ENCODE measurements at regions not wholly inside any gene's neighbourhood (a gene's known extent, or its start where the extent isn't known, plus 50 kb on each side); places are given as distances from the start of the nearest gene placed in this dataset.
A peak's percentile ranks its signal among the peaks of the same experiment; 100 is the strongest.

DNA sequence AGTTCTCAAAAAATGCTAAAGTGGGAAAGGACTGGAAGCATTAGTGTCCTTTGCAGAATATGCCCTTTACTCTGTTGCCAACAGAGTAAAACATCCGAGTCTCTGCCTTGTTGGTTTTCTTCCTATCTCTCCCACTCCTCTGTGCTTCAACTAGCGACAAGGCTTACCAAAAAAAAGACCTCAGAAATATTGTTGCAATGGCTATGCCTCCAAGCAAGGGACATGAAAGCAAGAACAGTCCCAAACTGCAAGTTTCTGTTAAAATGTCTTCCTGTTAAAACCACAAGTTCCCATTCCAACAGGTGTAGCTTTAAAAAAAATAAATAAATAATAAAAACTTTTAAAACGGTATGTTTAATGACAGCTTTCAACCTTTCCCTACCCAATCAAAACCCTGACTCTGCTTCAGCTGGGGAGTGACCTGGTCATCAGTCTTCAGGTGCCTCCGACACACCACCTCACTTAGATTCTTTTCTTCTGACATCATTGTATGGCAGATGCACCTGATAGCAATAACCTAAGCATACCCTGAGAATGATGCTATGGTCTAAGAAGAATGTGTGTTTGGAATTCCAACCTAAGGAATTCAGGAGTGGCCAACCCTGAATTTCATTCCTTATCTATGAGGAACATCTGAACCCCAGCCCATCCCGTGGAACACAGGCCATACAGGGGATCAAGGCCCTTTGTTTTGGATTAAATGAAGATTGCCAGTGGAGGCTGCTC is 81.0 kb downstream of the RPS29 start:
- H3K36me3 Mint-ChIP-seq = no peaks in the 10 kb centered on the region
- no peak overlapping the region for H3K4me3 Mint-ChIP-seq

GRCh38 chr14:49497725-49498348 is 88.3 kb downstream of the RPS29 start:
- no peaks in the 10 kb centered on the region for H3K9me3 ChIP-seq (ENCODE audit: control insufficient read depth in 1 of 2, low read length in 2 of 2)
- CTCF ChIA-PET (ENCODE audit: partially characterized antibody) = interaction anchor here (0.9 to 7.3 kb wide), 12 partner anchors 10 to 88 kb away, joined by 3 to 70 read pairs (median 4); partner anchors contain the start of gene RPS29
- intact Hi-C loops (cut with micrococcal nuclease) = loop anchor here (1.0 kb wide), 1 partner anchor 36 kb away; no protein-coding TSS in a partner anchor
- no peak overlapping the region for H3K4me3 ChIP-seq (ENCODE audit: low read length in 2 of 2)
- no peaks in the 10 kb centered on the region for H3K4me1 ChIP-seq (ENCODE audit: insufficient read depth, low read length)
- no peak overlapping the region for H3K27ac ChIP-seq (ENCODE audit: low read depth, low read length)
- H3K36me3 ChIP-seq (ENCODE audit: insufficient read depth, low read length) = no peaks in the 10 kb centered on the region
- H3K36me3 Mint-ChIP-seq = no peaks in the 10 kb centered on the region
- peaks cover 19 to 34% of the 10 kb centered on the region in 2 donors for H3K27me3 Mint-ChIP-seq
- H3K4me1 Mint-ChIP-seq = peaks cover 0 to 2% (median 0%) of the 10 kb centered on the region in 4 donors
- no peaks in the 10 kb centered on the region for H3K27me3 ChIP-seq (ENCODE audit: insufficient read depth, low read length)
- H3K4me3 Mint-ChIP-seq = no peak overlapping the region
- no peaks in the 10 kb centered on the region for H3K9me3 Mint-ChIP-seq
- POLR2A ChIA-PET (ENCODE audit: partially characterized antibody) = no interaction called here
- peak in 4 of 5 donors; percentile 37 to 46 (median 42) for DNase-seq
- H3K27ac Mint-ChIP-seq = no peak overlapping the region

More for the DNA sequence above, 81.0 kb downstream of the RPS29 start:
- Histone ChIP-seq H3K27ac (ENCODE audit: low read depth, low read length) (no peak overlapping the region), H3K36me3 (ENCODE audit: insufficient read depth, low read length) (no peaks in the 10 kb centered on the region), H3K27me3 (ENCODE audit: insufficient read depth, low read length) (no peaks in the 10 kb centered on the region), H3K4me1 (ENCODE audit: insufficient read depth, low read length) (no peaks in the 10 kb centered on the region), H3K4me3 (ENCODE audit: low read length in 2 of 2) (no peak overlapping the region), H3K9me3 (ENCODE audit: control insufficient read depth in 1 of 2, low read length in 2 of 2) (no peaks in the 10 kb centered on the region)
- Mint-ChIP-seq H3K9me3 (peaks cover 0 to 4% (median 2%) of the 10 kb centered on the region in 8 donors), H3K27ac (no peak overlapping the region), H3K4me1 (peaks cover 0 to 3% (median under 1%) of the 10 kb centered on the region in 4 donors), H3K27me3 (peaks cover 15 to 20% of the 10 kb centered on the region in 2 donors)
- CTCF ChIA-PET (ENCODE audit: partially characterized antibody) = no interaction called here
- intact Hi-C loops (cut with micrococcal nuclease) = no loop called here
- DNase-seq = no peak
- POLR2A ChIA-PET (ENCODE audit: partially characterized antibody) = no interaction called here

- Mint-ChIP-seq H3K27me3 (peaks cover 19 to 34% of the 10 kb centered on the region in 2 donors), H3K27ac (no peak overlapping the region), H3K4me1 (peaks cover 0 to 2% (median 0%) of the 10 kb centered on the region in 4 donors), H3K36me3 (no peaks in the 10 kb centered on the region), H3K9me3 (no peaks in the 10 kb centered on the region), H3K4me3 (no peak overlapping the region)
- POLR2A ChIA-PET (ENCODE audit: partially characterized antibody) = no interaction called here
- Histone ChIP-seq H3K4me3 (ENCODE audit: low read length in 2 of 2) (no peak overlapping the region), H3K9me3 (ENCODE audit: control insufficient read depth in 1 of 2, low read length in 2 of 2) (no peaks in the 10 kb centered on the region), H3K27ac (ENCODE audit: low read depth, low read length) (no peak overlapping the region), H3K4me1 (ENCODE audit: insufficient read depth, low read length) (no peaks in the 10 kb centered on the region), H3K36me3 (ENCODE audit: insufficient read depth, low read length) (no peaks in the 10 kb centered on the region), H3K27me3 (ENCODE audit: insufficient read depth, low read length) (no peaks in the 10 kb centered on the region)
- CTCF ChIA-PET (ENCODE audit: partially characterized antibody) = interaction anchor here (0.9 to 7.3 kb wide), 11 partner anchors 10 to 89 kb away, joined by 3 to 70 read pairs (median 4); partner anchors contain the start of gene RPS29
- intact Hi-C loops (cut with micrococcal nuclease) = loop anchor here (1.0 kb wide), 1 partner anchor 35 kb away; no protein-coding TSS in a partner anchor
- no peak for DNase-seq
Measured at GRCh38 chr14:49497267-49497666, 88.9 kb downstream of the RPS29 start.

DNA sequence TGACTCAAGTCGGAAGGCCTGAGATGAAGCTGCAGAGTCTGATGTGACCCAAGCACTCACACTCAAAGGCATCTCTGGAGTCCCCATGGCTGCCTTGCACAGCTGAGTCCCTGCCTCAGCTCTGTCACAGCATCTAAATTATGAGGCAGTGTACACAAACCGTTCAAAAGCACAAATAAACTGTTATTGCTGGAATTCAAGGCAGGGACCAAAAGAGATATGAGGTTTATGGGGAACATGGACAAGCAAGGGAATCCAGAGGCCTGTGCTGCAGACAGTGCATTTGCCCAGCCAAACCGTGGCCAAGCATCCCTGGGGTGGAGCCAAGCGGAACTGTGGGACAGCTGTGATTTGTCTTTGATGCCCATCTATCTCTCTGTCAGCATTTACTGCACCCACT is 91.3 kb downstream of the RPS29 start:
- Mint-ChIP-seq H3K27ac (no peak overlapping the region), H3K4me1 (peaks cover 0 to 2% (median 0%) of the 10 kb centered on the region in 4 donors), H3K36me3 (no peaks in the 10 kb centered on the region), H3K4me3 (no peak overlapping the region), H3K27me3 (peaks cover 12 to 22% of the 10 kb centered on the region in 2 donors), H3K9me3 (peaks cover 0 to 2% (median 0%) of the 10 kb centered on the region in 8 donors)
- no peaks in the 10 kb centered on the region for H3K4me1 ChIP-seq (ENCODE audit: insufficient read depth, low read length)
- no peaks in the 10 kb centered on the region for H3K27me3 ChIP-seq (ENCODE audit: insufficient read depth, low read length)
- POLR2A ChIA-PET (ENCODE audit: partially characterized antibody) = no interaction called here
- DNase-seq = no peak
- no peaks in the 10 kb centered on the region for H3K9me3 ChIP-seq (ENCODE audit: control insufficient read depth in 1 of 2, low read length in 2 of 2)
- H3K27ac ChIP-seq (ENCODE audit: low read depth, low read length) = no peak overlapping the region
- H3K36me3 ChIP-seq (ENCODE audit: insufficient read depth, low read length) = no peaks in the 10 kb centered on the region
- H3K4me3 ChIP-seq (ENCODE audit: low read length in 2 of 2) = no peak overlapping the region
- CTCF ChIA-PET (ENCODE audit: partially characterized antibody) = interaction anchor here (1.7 to 7.3 kb wide), 3 partner anchors 10 to 34 kb away, joined by 3 to 70 read pairs (median 12); no protein-coding TSS in a partner anchor
- intact Hi-C loops (cut with micrococcal nuclease) = no loop called here

DNA sequence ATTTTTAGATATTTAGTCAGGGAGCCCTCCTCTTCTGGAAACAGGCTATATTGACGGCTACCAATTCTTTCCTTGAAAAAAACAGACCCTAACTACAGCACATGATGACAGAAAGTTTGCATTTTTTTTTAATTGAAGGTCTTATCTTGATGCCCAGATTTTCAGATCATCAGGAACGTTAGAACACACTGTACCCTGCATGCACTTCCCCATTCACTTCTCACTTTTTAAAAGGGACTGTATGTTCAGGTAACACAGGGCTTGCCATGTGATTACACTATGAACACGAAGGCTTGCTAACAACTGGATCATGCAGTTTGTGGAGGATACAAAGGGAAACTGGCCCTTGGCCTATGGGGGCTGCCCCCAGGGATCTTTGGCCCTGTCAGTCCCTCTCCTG is 92.6 kb downstream of the RPS29 start:
- POLR2A ChIA-PET (ENCODE audit: partially characterized antibody) = no interaction called here
- H3K9me3 Mint-ChIP-seq = peaks cover 0 to 2% (median 0%) of the 10 kb centered on the region in 8 donors
- no peak overlapping the region for H3K27ac Mint-ChIP-seq
- H3K27me3 Mint-ChIP-seq = peaks cover 8 to 18% of the 10 kb centered on the region in 2 donors
- no peak overlapping the region for H3K4me3 Mint-ChIP-seq
- Histone ChIP-seq H3K27ac (ENCODE audit: low read depth, low read length) (no peak overlapping the region), H3K4me1 (ENCODE audit: insufficient read depth, low read length) (no peaks in the 10 kb centered on the region), H3K27me3 (ENCODE audit: insufficient read depth, low read length) (no peaks in the 10 kb centered on the region), H3K4me3 (ENCODE audit: low read length in 2 of 2) (no peak overlapping the region), H3K36me3 (ENCODE audit: insufficient read depth, low read length) (no peaks in the 10 kb centered on the region), H3K9me3 (ENCODE audit: control insufficient read depth in 1 of 2, low read length in 2 of 2) (no peaks in the 10 kb centered on the region)
- CTCF ChIA-PET (ENCODE audit: partially characterized antibody) = interaction anchor here (2.7 to 7.3 kb wide), 2 partner anchors 8 to 33 kb away, joined by 12 to 70 read pairs; no protein-coding TSS in a partner anchor
- H3K4me1 Mint-ChIP-seq = peaks cover 0 to 2% (median 0%) of the 10 kb centered on the region in 4 donors
- intact Hi-C loops (cut with micrococcal nuclease) = no loop called here
- no peaks in the 10 kb centered on the region for H3K36me3 Mint-ChIP-seq
- no peak for DNase-seq

- Histone ChIP-seq H3K27ac (ENCODE audit: low read depth, low read length) (no peak overlapping the region), H3K4me3 (ENCODE audit: low read length in 2 of 2) (no peak overlapping the region), H3K27me3 (ENCODE audit: insufficient read depth, low read length) (no peaks in the 10 kb centered on the region), H3K9me3 (ENCODE audit: control insufficient read depth in 1 of 2, low read length in 2 of 2) (no peaks in the 10 kb centered on the region), H3K36me3 (ENCODE audit: insufficient read depth, low read length) (no peaks in the 10 kb centered on the region), H3K4me1 (ENCODE audit: insufficient read depth, low read length) (no peaks in the 10 kb centered on the region)
- peaks cover 10 to 22% of the 10 kb centered on the region in 2 donors for H3K27me3 Mint-ChIP-seq
- DNase-seq = no peak
- no peaks in the 10 kb centered on the region for H3K4me1 Mint-ChIP-seq
- H3K36me3 Mint-ChIP-seq = no peaks in the 10 kb centered on the region
- no peak overlapping the region for H3K4me3 Mint-ChIP-seq
- peaks cover 0 to 2% (median 0%) of the 10 kb centered on the region in 8 donors for H3K9me3 Mint-ChIP-seq
- no peak overlapping the region for H3K27ac Mint-ChIP-seq
- ChIA-PET POLR2A (ENCODE audit: partially characterized antibody) (no interaction called here), CTCF (ENCODE audit: partially characterized antibody) (interaction anchor here (1.3 kb wide), 1 partner anchor 31 kb away, joined by 7 read pairs; no protein-coding TSS in a partner anchor)
- intact Hi-C loops (cut with micrococcal nuclease) = no loop called here
Measured at GRCh38 chr14:49492151-49492550, 94.0 kb downstream of the RPS29 start.

- no peak overlapping the region for H3K4me3 Mint-ChIP-seq
- no peak overlapping the region for H3K4me3 ChIP-seq (ENCODE audit: low read length in 2 of 2)
- DNase-seq = no peak
- no peaks in the 10 kb centered on the region for H3K9me3 ChIP-seq (ENCODE audit: control insufficient read depth in 1 of 2, low read length in 2 of 2)
- no peaks in the 10 kb centered on the region for H3K4me1 Mint-ChIP-seq
- H3K27ac Mint-ChIP-seq = no peak overlapping the region
- intact Hi-C loops (cut with micrococcal nuclease) = no loop called here
- H3K4me1 ChIP-seq (ENCODE audit: insufficient read depth, low read length) = no peaks in the 10 kb centered on the region
- no peaks in the 10 kb centered on the region for H3K36me3 Mint-ChIP-seq
- no peak overlapping the region for H3K27ac ChIP-seq (ENCODE audit: low read depth, low read length)
- H3K36me3 ChIP-seq (ENCODE audit: insufficient read depth, low read length) = no peaks in the 10 kb centered on the region
- peaks cover 0 to 2% (median 0%) of the 10 kb centered on the region in 8 donors for H3K9me3 Mint-ChIP-seq
- CTCF ChIA-PET (ENCODE audit: partially characterized antibody) = interaction anchor here (0.7 kb wide), 1 partner anchor 18 kb away, joined by 3 read pairs; no protein-coding TSS in a partner anchor
- no peaks in the 10 kb centered on the region for H3K27me3 ChIP-seq (ENCODE audit: insufficient read depth, low read length)
- H3K27me3 Mint-ChIP-seq = peaks cover 10 to 17% of the 10 kb centered on the region in 2 donors
- POLR2A ChIA-PET (ENCODE audit: partially characterized antibody) = no interaction called here
Measured at GRCh38 chr14:49489341-49489740, 96.8 kb downstream of the RPS29 start.

All from CD4-positive, alpha-beta memory T cell (primary cell).